H9 (cell line): ENCODE measurements at regions not wholly inside any gene's neighbourhood (a gene's known extent, or its start where the extent isn't known, plus 50 kb on each side); places are given as distances from the start of the nearest gene placed in this dataset.

ENCODE experiments used
- DNase-seq: peaks from one replicate; pipeline ENCODE4 v3.0.0-alpha.2; 2017
- H2AFZ ChIP-seq: one replicate; pipeline ENCODE4 v1.6.1; 2013; ENCODE audit warnings: mild to moderate bottlenecking, low read length, control low read depth, moderate library complexity
- H2AK5ac ChIP-seq: 2 replicates; pipeline ENCODE4 v1.6.1; 2013; ENCODE audit warnings: low read length, control low read depth, mixed read lengths; ENCODE audit not compliant: insufficient read length
- H2BK120ac ChIP-seq: one replicate; pipeline ENCODE4 v1.6.1; 2013; ENCODE audit warnings: low read depth, mild to moderate bottlenecking, low read length, control low read depth, inconsistent platforms; ENCODE audit not compliant: poor library complexity, severe bottlenecking
- H2BK12ac ChIP-seq: 2 replicates; pipeline ENCODE4 v1.6.1; 2013; ENCODE audit warnings: low read length, control low read depth, mixed read lengths, low read depth; ENCODE audit not compliant: insufficient read length
- H2BK15ac ChIP-seq: 2 replicates; pipeline ENCODE4 v1.6.1; 2013; ENCODE audit warnings: low read depth, low read length, control low read depth
- H2BK20ac ChIP-seq: one replicate; pipeline ENCODE4 v1.6.1; 2013; ENCODE audit warnings: low read depth, mild to moderate bottlenecking, low read length, control low read depth, inconsistent platforms; ENCODE audit not compliant: poor library complexity, severe bottlenecking
- H2BK5ac ChIP-seq: 2 replicates; pipeline ENCODE4 v1.6.1; 2013; ENCODE audit warnings: low read length, control low read depth, mixed read lengths; ENCODE audit not compliant: insufficient read length
- H3K14ac ChIP-seq: 2 replicates; pipeline ENCODE4 v1.6.1; 2013; ENCODE audit warnings: low read length, control low read depth; ENCODE audit not compliant: insufficient read depth
- H3K18ac ChIP-seq: 2 replicates; pipeline ENCODE4 v1.6.1; 2013; ENCODE audit warnings: low read depth, mild to moderate bottlenecking, mixed read lengths, low read length, control low read depth; ENCODE audit not compliant: insufficient read length
- H3K23ac ChIP-seq: 2 replicates; pipeline ENCODE4 v1.6.1; 2013; ENCODE audit warnings: low read length, control low read depth, mixed read lengths, low read depth; ENCODE audit not compliant: insufficient read length
- H3K23me2 ChIP-seq: 2 replicates; pipeline ENCODE4 v1.6.1; 2013; ENCODE audit warnings: low read depth, mild to moderate bottlenecking, mixed read lengths, low read length, control low read depth; ENCODE audit not compliant: insufficient read length, poor library complexity, severe bottlenecking
- H3K27ac ChIP-seq: 2 replicates; pipeline ENCODE4 v1.5.1; 2013; ENCODE audit warnings: low read length, control low read depth, mixed read lengths, low read depth; ENCODE audit not compliant: insufficient read length
- H3K27me3 ChIP-seq: 2 replicates; pipeline ENCODE4 v1.6.1; 2013; ENCODE audit warnings: low read length, control low read depth, inconsistent platforms; ENCODE audit not compliant: insufficient read depth
- H3K4ac ChIP-seq: 2 replicates; pipeline ENCODE4 v1.6.1; 2013; ENCODE audit warnings: low read depth, mild to moderate bottlenecking, control low read depth, inconsistent platforms, low read length, moderate library complexity
- H3K4me1 ChIP-seq: 2 replicates; pipeline ENCODE4 v1.6.1; 2013; ENCODE audit warnings: low read length, control low read depth, inconsistent platforms; ENCODE audit not compliant: insufficient read depth
- H3K4me2 ChIP-seq: 2 replicates; pipeline ENCODE4 v1.6.1; 2013; ENCODE audit warnings: low read length, control low read depth, mixed read lengths; ENCODE audit not compliant: insufficient read length, insufficient read depth
- H3K56ac ChIP-seq: 2 replicates; pipeline ENCODE4 v1.6.1; 2013; ENCODE audit warnings: low read depth, mild to moderate bottlenecking, mixed read lengths, low read length, control low read depth; ENCODE audit not compliant: insufficient read length
- H3K79me1 ChIP-seq: 2 replicates; pipeline ENCODE4 v1.6.1; 2013; ENCODE audit warnings: low read depth, mild to moderate bottlenecking, moderate library complexity, low read length, control low read depth, inconsistent platforms; ENCODE audit not compliant: insufficient read depth, poor library complexity, severe bottlenecking
- H3K79me2 ChIP-seq: 2 replicates; pipeline ENCODE4 v1.6.1; 2013; ENCODE audit warnings: low read length, control low read depth, inconsistent platforms; ENCODE audit not compliant: insufficient read depth
- H3K9ac ChIP-seq: 2 replicates; pipeline ENCODE4 v1.6.1; 2013; ENCODE audit warnings: low read length, control low read depth, mixed read lengths; ENCODE audit not compliant: insufficient read length; ENCODE audit errors: extremely low read depth
- H3K9me3 ChIP-seq: one replicate; pipeline ENCODE4 v1.6.1; 2013; ENCODE audit warnings: low read depth, low read length, inconsistent platforms; ENCODE audit not compliant: control insufficient read depth
- H3T11ph ChIP-seq: one replicate; pipeline ENCODE4 v1.6.1; 2013; ENCODE audit warnings: mild to moderate bottlenecking, low read length, control low read depth, inconsistent platforms
- H4K20me1 ChIP-seq: one replicate; pipeline ENCODE4 v1.6.1; 2013; ENCODE audit not compliant: control insufficient read depth, insufficient read length, insufficient read depth
- H4K5ac ChIP-seq: 2 replicates; pipeline ENCODE4 v1.6.1; 2013; ENCODE audit warnings: low read depth, mild to moderate bottlenecking, mixed read lengths, low read length, control low read depth; ENCODE audit not compliant: insufficient read length
- H4K8ac ChIP-seq: replicated peaks from 2 replicates; pipeline ENCODE4 v1.6.1; 2013; ENCODE audit warnings: low read length, control low read depth, mixed read lengths, low read depth; ENCODE audit not compliant: insufficient read length
- H4K91ac ChIP-seq: 2 replicates; pipeline ENCODE4 v1.6.1; 2013; ENCODE audit warnings: low read depth, mild to moderate bottlenecking, moderate library complexity, mixed read lengths, low read length, control low read depth; ENCODE audit not compliant: insufficient read length
- H3K27ac Mint-ChIP-seq, 3 experiments: 2 replicates in 2 of 3; 3 replicates in 1 of 3; pipeline ENCODE4 v1.8.0; 2020 to 2021; ENCODE audit warnings: mixed read lengths in 3 of 3, mild to moderate bottlenecking in 1 of 3, moderate library complexity in 1 of 3
- H3K27me3 Mint-ChIP-seq: 2 replicates; pipeline ENCODE4 v1.8.0; 2021; ENCODE audit warnings: low read depth, mild to moderate bottlenecking, moderate library complexity, mixed read lengths
- H3K36me3 Mint-ChIP-seq, 3 experiments: 2 replicates in 2 of 3; 3 replicates in 1 of 3; pipeline ENCODE4 v1.8.0; 2020 to 2021; ENCODE audit warnings: low read depth in 3 of 3, mixed read lengths in 3 of 3; ENCODE audit not compliant: insufficient read depth in 1 of 3
- H3K4me1 Mint-ChIP-seq, 2 experiments: 2 replicates each; pipeline ENCODE4 v1.8.0; 2020; ENCODE audit warnings: mixed read lengths in 2 of 2
- H3K4me3 Mint-ChIP-seq, 2 experiments: 2 replicates in 1 of 2; 3 replicates in 1 of 2; pipeline ENCODE4 v1.8.0; 2020 to 2021; ENCODE audit warnings: mild to moderate bottlenecking in 2 of 2, mixed read lengths in 2 of 2, moderate library complexity in 1 of 2
- H3K9me3 Mint-ChIP-seq, 2 experiments: 2 replicates in 1 of 2; 3 replicates in 1 of 2; pipeline ENCODE4 v1.8.0; 2020; ENCODE audit warnings: mild to moderate bottlenecking in 2 of 2, mixed read lengths in 2 of 2, moderate library complexity in 1 of 2
- WGBS: extraction: QIAGEN DNeasy Blood & Tissue Kit; methylation state at CpG from one replicate; pipeline ENCODE4 v1.1.7; 2013; ENCODE audit warnings: missing lambda C conversion rate, low lambda C conversion rate, mixed read lengths; ENCODE audit not compliant: insufficient read length; ENCODE audit errors: extremely low coverage; 5-methylcytosine and 5-hydroxymethylcytosine counted together
- TF ChIP-seq, protein P1 (sequence below): fragments of 200-600 bp; sonication (generic); conservative IDR thresholded peaks from 3 replicates; pipeline ENCODE4 v1.8.0; 2021; ENCODE audit warnings: antibody characterized with exemption, mild to moderate bottlenecking

DNA sequence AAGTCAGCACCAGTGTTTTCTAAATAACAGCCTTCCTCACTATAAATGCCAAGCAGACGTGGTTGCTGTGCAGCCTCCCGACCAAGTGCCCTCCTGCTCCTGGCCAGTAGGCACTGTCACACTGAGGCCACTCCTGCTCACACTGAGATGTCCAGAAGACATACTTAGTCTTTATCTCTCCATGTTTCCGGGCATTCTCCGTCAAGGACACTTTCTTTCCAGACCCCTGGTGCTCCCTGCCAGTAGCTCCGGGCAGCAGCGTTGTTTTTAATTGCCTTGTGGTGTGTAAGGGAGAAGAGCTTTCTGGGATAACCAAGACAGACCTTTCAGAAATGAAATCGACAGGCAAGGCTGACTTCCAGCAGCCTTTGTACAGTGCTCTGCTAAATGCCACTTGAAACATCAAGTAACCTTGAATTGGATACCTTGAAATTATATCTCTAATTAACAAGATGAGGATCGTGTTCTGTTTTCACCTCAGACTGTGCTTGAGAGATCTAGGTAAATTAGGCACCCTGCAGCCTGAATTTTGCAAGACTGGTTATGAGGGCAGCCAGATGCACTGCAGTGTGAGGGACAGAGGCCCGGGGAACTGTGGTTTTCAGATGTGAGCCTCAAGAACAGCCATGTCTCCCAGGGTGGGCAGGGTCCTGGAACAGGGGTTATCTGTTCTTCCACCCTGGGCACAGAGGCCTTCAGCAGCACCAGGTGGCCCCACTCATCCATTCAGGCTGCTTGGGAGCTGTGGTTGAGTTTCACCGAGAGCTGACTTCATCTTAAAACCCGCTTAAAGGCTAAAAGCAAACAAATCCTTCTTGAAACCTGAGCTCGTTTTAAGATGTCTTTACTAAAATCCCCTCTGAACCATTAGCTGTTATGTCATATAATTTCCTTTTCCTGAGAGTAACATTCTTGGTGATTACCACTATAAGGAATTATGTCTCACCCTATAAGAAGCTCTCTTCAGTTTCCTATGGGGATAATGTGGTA lies 105.5 kb upstream of the IL12A start:
- Histone ChIP-seq H3T11ph (no peak overlapping the region), H2BK15ac (no peak overlapping the region), H3K27ac (no peak overlapping the region), H3K23me2 (no peaks in the 10 kb centered on the region), H3K27me3 (no peaks in the 10 kb centered on the region), H2BK12ac (no peak overlapping the region), H4K91ac (no peak overlapping the region), H2AFZ (no peak overlapping the region), H2BK5ac (no peak overlapping the region), H3K56ac (no peak overlapping the region), H4K20me1 (no peaks in the 10 kb centered on the region), H2BK20ac (no peak overlapping the region), H3K23ac (no peak overlapping the region), H4K5ac (no peak overlapping the region), H2BK120ac (no peak overlapping the region), H4K8ac (no peak overlapping the region), H3K79me2 (no peaks in the 10 kb centered on the region), H3K9ac (no peak overlapping the region), H2AK5ac (no peak overlapping the region), H3K4me2 (no peak overlapping the region), H3K4ac (no peak overlapping the region), H3K9me3 (no peaks in the 10 kb centered on the region), H3K18ac (no peak overlapping the region), H3K14ac (0 out of 2 replicates have a peak overlapping the region, but pooled peaks have one; percentile 67), H3K79me1 (no peaks in the 10 kb centered on the region), H3K4me1 (no peaks in the 10 kb centered on the region)
- WGBS = no CpG with 5 or more reads among the region's 12 CpGs
- peaks cover 0 to 5% (median under 1%) of the 10 kb centered on the region in 3 experiments; a peak in 4 of 7 replicates for H3K36me3 Mint-ChIP-seq
- no peaks in the 10 kb centered on the region for H3K9me3 Mint-ChIP-seq
- H3K4me3 Mint-ChIP-seq = no peak overlapping the region
- peak overlapping the region in 2 of 3 experiments; percentile 81 to 82; a peak in 4 of 7 replicates for H3K27ac Mint-ChIP-seq
- TF ChIP-seq, protein P1, sequence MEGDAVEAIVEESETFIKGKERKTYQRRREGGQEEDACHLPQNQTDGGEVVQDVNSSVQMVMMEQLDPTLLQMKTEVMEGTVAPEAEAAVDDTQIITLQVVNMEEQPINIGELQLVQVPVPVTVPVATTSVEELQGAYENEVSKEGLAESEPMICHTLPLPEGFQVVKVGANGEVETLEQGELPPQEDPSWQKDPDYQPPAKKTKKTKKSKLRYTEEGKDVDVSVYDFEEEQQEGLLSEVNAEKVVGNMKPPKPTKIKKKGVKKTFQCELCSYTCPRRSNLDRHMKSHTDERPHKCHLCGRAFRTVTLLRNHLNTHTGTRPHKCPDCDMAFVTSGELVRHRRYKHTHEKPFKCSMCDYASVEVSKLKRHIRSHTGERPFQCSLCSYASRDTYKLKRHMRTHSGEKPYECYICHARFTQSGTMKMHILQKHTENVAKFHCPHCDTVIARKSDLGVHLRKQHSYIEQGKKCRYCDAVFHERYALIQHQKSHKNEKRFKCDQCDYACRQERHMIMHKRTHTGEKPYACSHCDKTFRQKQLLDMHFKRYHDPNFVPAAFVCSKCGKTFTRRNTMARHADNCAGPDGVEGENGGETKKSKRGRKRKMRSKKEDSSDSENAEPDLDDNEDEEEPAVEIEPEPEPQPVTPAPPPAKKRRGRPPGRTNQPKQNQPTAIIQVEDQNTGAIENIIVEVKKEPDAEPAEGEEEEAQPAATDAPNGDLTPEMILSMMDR = no peak
- H3K27me3 Mint-ChIP-seq = no peaks in the 10 kb centered on the region
- H3K4me1 Mint-ChIP-seq = peaks cover 15% of the 10 kb centered on the region in 2 experiments; a peak in 3 of 4 replicates
- DNase-seq = no peak
